GM12865 (cell line): ENCODE measurements at regions not wholly inside any gene's neighbourhood (a gene's known extent, or its start where the extent isn't known, plus 50 kb on each side); places are given as distances from the start of the nearest gene placed in this dataset.
"Not testable (repeated sequence)": the region's sequence is repeated elsewhere in the genome, so short reads cannot be mapped to it uniquely, and the experiment has no call there.

Experiments
- DNase-seq: peaks from one replicate; pipeline ENCODE4 v3.0.0; 2010; ENCODE audit warnings: low read depth
- H3K4me3 ChIP-seq: 2 replicates; pipeline ENCODE4 v1.5.1; 2011; ENCODE audit warnings: mild to moderate bottlenecking, low read depth, low read length, control low read depth
- TF ChIP-seq, protein P1 (sequence below): IDR thresholded peaks from 2 replicates; pipeline ENCODE4 v1.5.1; 2011; ENCODE audit warnings: low read length, control low read depth, low read depth, inconsistent platforms; ENCODE audit not compliant: insufficient read depth; ENCODE audit errors: missing control alignments

DNA sequence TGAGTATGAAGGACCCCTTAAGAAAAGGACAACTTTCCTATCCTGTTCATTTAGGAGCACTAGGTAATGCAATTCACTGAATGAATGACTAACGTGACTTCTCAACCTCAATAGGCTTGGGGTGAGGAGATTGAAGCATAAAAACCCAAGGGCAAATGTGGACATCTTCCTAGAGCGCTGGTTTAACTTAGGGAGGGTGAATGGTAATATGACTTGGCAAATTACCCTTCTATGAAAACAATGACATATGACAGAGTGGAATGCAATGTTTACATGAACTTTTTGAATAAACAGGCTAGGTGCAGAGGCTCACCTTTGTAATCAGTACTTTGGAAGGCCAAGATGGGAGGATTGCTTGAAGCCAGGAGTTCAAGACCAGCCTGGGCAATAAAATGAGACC is 83.9 kb upstream of the ANK3 start:
- DNase-seq = no peak
- no peak overlapping the region for H3K4me3 ChIP-seq
- TF ChIP-seq, protein P1, sequence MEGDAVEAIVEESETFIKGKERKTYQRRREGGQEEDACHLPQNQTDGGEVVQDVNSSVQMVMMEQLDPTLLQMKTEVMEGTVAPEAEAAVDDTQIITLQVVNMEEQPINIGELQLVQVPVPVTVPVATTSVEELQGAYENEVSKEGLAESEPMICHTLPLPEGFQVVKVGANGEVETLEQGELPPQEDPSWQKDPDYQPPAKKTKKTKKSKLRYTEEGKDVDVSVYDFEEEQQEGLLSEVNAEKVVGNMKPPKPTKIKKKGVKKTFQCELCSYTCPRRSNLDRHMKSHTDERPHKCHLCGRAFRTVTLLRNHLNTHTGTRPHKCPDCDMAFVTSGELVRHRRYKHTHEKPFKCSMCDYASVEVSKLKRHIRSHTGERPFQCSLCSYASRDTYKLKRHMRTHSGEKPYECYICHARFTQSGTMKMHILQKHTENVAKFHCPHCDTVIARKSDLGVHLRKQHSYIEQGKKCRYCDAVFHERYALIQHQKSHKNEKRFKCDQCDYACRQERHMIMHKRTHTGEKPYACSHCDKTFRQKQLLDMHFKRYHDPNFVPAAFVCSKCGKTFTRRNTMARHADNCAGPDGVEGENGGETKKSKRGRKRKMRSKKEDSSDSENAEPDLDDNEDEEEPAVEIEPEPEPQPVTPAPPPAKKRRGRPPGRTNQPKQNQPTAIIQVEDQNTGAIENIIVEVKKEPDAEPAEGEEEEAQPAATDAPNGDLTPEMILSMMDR = no peak

DNA sequence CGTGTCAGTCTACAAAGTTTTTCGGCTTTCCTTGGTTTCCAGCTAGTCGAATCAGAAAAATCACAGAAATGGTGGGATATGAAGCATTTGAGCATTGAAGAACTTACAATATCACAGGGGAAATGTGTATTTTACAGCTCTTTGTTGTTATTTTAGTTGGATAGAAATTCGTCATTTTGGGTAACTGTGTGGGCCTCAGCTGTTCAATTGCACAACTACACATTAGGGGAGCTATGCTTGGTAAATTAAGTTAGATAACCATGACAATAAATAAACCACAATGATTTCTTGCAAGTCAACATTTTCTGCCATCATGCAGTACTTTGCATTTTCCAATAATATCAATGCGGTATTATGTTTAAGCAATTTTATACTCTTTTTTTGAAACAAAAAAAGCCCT is 80.4 kb upstream of the ANK3 start:
- TF ChIP-seq, protein P1 = no peak
- no peak overlapping the region for H3K4me3 ChIP-seq
- DNase-seq = no peak

DNA sequence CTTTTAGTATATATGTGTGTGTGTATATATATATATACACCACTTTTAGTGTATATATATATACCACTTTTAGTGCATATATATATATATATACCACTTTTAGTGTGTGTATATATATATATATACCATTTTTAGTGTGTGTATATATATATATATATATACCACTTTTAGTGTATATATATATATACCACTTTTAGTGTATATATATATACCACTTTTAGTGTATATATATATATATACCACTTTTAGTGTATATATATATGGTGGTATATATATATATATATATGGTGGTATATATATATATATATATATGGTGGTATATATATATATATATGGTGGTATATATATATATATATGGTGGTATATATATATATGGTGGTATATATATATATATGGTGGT is 79.5 kb upstream of the ANK3 start:
- H3K4me3 ChIP-seq, DNase-seq: not testable (repeated sequence)

DNA sequence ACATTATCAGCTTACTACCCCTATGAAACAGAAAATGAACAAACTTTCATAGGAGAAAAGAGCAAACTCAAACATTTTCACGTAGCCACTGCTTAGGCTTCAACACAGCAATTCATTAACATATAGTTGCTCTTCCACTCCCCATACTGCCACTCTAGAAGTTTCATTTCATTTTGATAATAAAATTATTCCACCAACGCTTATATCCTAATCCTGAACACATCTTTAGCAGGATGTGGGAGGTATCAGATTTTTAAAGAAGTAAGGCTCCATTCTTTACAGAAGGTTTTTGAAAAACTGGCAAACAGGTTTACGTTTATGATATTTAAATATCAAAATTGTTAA is 77.5 kb upstream of the ANK3 start:
- H3K4me3 ChIP-seq = no peak overlapping the region
- DNase-seq = no peak
- TF ChIP-seq, protein P1 = no peak

DNA sequence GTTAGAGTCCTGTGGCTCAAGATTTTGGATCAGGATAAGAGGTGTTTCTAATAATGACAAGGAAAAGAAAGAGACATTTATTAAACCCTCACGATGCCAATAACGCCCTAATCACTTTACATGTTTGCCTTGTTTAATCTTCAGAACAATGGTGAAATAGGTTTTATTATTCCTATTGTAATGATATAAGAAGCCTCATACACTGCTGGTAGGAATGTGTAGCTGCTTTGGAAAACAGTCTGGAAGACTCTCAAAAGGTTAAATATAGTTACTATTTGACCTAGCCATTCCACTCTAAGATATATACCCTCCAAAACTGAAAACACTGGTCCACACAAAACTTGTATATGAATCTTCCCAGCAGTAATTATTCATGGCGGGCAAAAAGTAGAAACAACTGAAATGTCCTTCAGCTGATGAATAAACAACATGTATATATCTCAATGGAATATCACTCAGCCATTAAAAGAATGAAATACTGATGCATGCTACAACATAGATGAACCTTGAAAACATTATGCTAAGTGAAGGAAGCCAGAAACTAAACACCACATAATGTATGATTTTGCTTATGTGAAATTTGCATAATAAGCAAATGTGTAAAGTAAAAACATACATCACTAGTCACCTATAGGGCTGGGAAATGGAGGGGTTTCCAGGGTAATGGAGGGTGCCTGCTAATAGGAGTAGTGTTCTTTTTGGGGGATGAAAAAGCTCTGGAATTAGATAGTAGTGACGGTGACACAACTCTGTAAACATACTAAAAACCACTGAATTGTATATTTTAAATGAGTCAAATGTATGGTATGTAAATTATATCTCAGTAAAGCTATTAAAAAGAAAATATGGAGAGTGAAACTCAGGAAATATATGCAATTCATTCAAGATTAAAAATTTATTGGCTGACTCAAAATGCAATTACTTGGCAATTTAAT is 76.9 kb upstream of the ANK3 start:
- no peak for DNase-seq
- no peak overlapping the region for H3K4me3 ChIP-seq
- TF ChIP-seq, protein P1 = no peak

DNA sequence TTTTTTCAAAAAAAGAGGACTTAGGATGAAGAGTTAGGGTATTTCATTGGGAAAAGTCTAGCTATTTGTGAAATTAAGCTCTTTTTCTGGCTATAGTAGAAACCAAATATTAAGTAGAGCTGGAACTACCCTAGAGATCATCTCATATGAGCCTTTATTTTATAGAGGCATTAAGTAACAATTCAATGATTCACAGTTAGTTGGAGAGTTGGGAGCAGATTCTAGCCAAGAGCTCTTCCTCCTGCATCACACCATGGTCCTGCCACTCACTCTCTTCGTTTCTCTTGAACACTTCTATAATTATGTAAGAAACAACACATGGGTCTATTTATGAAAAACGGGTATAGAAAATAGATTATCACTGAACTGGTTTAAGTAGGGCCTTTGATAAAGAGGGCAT is 76.1 kb upstream of the ANK3 start:
- DNase-seq = no peak
- TF ChIP-seq, protein P1 = no peak

DNA sequence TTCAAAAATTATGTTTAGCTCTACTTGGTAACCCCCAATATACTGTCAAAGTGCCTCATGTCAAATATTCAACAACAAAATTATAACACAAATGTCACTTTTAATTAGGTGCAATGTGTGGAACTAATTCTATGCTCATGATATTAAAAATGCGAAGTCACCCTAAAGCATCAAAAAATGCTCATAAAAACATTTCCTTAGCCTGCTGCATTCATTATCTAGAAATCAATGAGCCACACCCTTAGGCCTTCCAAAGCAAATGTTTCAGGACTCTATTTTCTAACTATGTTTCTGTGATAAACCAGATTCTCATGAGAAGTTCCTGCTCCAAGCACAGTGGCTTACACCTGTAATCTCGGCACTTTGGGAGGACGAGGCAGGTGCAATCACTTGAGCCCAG is 75.0 kb upstream of the ANK3 start:
- no peak for DNase-seq
- no peak overlapping the region for H3K4me3 ChIP-seq
- TF ChIP-seq, protein P1 = no peak

More for the DNA sequence above, 76.1 kb upstream of the ANK3 start:
- H3K4me3 ChIP-seq = no peak overlapping the region
